Coronary artery (tissue), 2 donors: ENCODE measurements at regions not wholly inside any gene's neighbourhood (a gene's known extent, or its start where the extent isn't known, plus 50 kb on each side); places are given as distances from the start of the nearest gene placed in this dataset.

Experiments
- DNase-seq: peaks from one replicate; pipeline ENCODE4 v3.0.0-alpha.2; 2017; ENCODE audit warnings: low spot score
- H3K27ac ChIP-seq, 2 donors: fragments of 200-600 bp; sonication (generic); one replicate each; pipeline ENCODE4 v1.5.1; 2016 to 2019
- H3K4me3 ChIP-seq: fragments of 200-600 bp; sonication (generic); 2 replicates; pipeline ENCODE4 v1.5.1; 2016; ENCODE audit warnings: mild to moderate bottlenecking, moderate library complexity
- TF ChIP-seq, protein P1 (sequence below): fragments of 200-600 bp; sonication (generic); IDR thresholded peaks from one replicate; pipeline ENCODE4 v1.5.1; 2019; ENCODE audit warnings: antibody characterized with exemption

DNA sequence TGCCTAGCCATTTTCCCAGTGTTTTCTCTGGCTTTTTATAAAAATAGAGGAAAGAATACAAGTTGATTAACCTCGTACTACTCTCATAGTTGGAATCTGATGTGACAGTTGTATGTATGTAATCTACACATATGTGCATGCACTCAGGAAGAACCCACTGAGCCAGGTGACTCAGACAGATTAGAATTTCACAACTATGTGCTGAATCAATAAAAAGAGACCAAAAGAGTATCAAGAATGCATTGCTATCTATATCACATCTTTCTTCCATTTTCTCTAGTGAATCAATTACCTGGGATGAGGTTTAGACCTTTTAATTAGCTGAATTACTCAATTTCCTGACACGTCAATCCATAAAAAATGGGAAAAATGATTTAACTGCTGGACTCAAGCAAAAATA, 319.3 kb upstream of the ATP10A start:
- no peak overlapping the region for H3K4me3 ChIP-seq
- DNase-seq: no peak
- TF ChIP-seq, protein P1, sequence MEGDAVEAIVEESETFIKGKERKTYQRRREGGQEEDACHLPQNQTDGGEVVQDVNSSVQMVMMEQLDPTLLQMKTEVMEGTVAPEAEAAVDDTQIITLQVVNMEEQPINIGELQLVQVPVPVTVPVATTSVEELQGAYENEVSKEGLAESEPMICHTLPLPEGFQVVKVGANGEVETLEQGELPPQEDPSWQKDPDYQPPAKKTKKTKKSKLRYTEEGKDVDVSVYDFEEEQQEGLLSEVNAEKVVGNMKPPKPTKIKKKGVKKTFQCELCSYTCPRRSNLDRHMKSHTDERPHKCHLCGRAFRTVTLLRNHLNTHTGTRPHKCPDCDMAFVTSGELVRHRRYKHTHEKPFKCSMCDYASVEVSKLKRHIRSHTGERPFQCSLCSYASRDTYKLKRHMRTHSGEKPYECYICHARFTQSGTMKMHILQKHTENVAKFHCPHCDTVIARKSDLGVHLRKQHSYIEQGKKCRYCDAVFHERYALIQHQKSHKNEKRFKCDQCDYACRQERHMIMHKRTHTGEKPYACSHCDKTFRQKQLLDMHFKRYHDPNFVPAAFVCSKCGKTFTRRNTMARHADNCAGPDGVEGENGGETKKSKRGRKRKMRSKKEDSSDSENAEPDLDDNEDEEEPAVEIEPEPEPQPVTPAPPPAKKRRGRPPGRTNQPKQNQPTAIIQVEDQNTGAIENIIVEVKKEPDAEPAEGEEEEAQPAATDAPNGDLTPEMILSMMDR: no peak
- no peak overlapping the region for H3K27ac ChIP-seq

DNA sequence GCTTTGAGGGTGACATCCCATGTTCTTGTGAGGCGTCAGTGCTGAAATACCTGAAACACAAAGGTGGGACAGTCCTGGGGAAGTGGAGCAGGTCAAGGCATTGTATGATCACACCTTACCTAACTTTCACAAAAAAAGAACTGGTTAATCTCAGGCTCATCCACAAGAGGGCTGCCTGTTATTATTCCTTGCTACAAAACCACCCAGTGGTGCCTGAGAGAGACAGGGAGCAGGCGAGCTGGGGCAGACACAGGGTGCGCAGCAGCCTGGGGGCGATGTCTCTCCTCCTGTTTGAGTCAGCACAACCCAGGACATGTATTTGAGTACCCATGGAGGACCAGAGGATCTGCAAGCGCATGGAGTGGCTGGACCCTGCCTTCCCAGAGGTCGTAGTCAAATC, 316.8 kb upstream of the ATP10A start:
- TF ChIP-seq, protein P1: no peak
- no peak overlapping the region for H3K27ac ChIP-seq
- no peak overlapping the region for H3K4me3 ChIP-seq
- DNase-seq: no peak

- TF ChIP-seq, protein P1: no peak
- DNase-seq: no peak
- H3K4me3 ChIP-seq: no peak overlapping the region
- no peak overlapping the region for H3K27ac ChIP-seq
Measured at GRCh38 chr15:26178640-26179220, 315.6 kb upstream of the ATP10A start.

GRCh38 chr15:26177816-26178215, 314.7 kb upstream of the ATP10A start:
- TF ChIP-seq, protein P1: no peak
- no peak overlapping the region for H3K4me3 ChIP-seq
- H3K27ac ChIP-seq: no peak overlapping the region
- DNase-seq: no peak

DNA sequence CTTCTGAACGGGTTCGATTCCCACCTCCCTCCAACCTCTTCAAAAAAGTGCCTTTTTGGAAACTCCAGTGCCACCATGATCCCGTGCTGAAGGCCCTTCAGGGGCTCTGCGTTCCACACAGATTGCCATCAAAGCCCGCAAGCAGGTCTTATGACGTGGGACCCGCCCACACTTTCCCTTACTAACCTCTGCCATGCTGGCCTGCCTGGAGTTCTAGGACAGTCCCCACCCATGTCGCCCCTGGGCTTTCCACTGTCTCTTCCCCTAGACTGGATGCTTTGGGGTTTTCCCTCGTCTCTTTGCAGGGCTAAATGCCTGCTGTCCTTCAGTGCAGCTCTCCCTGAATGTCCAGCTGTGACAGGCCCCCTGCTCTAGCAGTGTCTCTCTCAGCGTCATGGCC, 313.7 kb upstream of the ATP10A start:
- no peak for DNase-seq
- no peak overlapping the region for H3K27ac ChIP-seq
- TF ChIP-seq, protein P1: no peak
- H3K4me3 ChIP-seq: no peak overlapping the region

DNA sequence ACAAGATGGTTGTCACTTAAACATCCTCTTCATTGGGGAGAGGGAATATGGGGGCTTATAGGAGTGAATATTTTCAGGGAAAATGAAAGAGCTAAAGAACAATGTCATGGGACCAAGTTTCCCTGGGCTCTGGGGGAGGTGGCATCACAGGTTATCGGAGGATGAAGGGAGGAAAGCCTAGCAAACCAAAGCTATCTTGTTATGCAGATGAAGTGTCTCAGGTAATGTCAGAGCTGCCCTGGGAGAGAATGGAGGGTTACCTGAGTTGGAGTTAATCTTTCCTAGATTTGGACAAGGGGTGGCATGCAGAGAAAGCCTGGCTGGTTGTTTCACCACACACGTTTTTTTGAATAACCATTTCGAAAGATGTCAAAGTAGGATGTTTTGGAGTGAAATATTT, 308.1 kb upstream of the ATP10A start:
- TF ChIP-seq, protein P1: no peak
- no peak overlapping the region for H3K27ac ChIP-seq
- DNase-seq: no peak
- no peak overlapping the region for H3K4me3 ChIP-seq

DNA sequence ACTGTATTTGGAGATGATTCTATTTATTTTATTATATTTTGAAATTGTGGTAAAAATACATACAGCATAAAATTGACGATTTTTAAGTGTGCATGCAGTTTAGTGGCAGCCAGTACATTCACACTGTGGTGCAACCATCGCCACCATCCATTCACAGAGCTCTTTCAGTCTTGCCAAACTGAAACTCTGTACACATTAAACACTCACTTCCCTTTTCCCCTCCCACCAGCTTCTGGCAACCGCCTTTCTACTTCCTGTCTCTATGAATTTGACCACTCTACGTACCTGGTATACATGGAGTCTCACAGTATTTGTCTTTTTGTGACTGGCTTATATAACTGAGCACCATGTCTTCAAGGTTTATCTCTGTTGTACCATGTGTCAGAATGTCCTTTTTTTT, 303.3 kb upstream of the ATP10A start:
- H3K27ac ChIP-seq: no peak overlapping the region
- H3K4me3 ChIP-seq: no peak overlapping the region
- TF ChIP-seq, protein P1: no peak
- DNase-seq: no peak
